ENCODE measurements at regions not wholly inside any gene's neighbourhood (a gene's known extent, or its start where the extent isn't known, plus 50 kb on each side); places are given as distances from the start of the nearest gene placed in this dataset.
"Not testable (repeated sequence)": the region's sequence is repeated elsewhere in the genome, so short reads cannot be mapped to it uniquely, and the experiment has no call there.

- intact Hi-C loops (cut with DNase I): not testable (repeated sequence)
Observed at GRCh38 chr1:143502038-143502437, 469.7 kb downstream of the FAM72C start.

DNA sequence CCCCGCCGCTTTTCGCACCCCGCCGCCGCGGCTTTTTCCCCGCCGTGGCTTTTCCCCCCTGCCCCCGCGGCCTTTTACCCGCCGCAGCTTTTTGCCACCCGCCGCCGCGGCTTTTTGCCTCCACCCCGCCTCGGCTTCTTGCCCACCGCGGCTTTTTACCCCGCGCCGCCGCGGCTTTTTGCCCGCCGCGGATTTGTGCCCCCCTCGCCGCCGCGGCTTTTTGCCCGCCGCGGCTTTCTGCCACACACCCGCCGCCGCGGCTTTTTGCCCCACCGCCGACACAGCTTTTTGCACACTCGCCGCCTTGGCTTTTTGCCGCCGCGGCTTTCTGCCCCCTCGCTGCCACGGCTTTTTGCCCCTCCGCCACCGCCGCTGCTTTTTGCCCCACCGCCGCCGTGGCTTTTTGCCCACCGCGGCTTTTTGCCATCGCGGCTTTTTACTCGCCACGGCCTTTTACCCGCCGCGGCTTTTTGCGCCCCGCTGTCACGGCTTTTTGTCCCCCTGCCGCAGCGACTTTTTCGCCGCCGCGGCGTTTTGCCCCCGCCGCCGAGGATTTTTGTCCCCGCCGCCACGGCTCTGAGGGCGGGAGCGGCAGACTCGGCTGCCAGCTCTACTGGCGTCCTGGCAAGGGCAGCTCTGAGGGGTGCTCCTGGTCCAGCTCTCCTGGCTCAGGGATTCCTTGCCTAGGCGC lies 473.6 kb downstream of the FAM72C start:
- intact Hi-C loops (cut with DNase I): not testable (repeated sequence)
- DNase-seq: peak in 5 of 42 donors; percentile 6 to 31 (median 24)

More at GRCh38 chr1:143502038-143502437, 469.7 kb downstream of the FAM72C start:
- not testable (repeated sequence) for DNase-seq

- DNase-seq: peak in 3 of 42 donors; percentile 9 to 28 (median 16)
- intact Hi-C loops (cut with DNase I): no loop called here
Observed at GRCh38 chr1:143497374-143497747, 474.4 kb downstream of the FAM72C start.

DNA sequence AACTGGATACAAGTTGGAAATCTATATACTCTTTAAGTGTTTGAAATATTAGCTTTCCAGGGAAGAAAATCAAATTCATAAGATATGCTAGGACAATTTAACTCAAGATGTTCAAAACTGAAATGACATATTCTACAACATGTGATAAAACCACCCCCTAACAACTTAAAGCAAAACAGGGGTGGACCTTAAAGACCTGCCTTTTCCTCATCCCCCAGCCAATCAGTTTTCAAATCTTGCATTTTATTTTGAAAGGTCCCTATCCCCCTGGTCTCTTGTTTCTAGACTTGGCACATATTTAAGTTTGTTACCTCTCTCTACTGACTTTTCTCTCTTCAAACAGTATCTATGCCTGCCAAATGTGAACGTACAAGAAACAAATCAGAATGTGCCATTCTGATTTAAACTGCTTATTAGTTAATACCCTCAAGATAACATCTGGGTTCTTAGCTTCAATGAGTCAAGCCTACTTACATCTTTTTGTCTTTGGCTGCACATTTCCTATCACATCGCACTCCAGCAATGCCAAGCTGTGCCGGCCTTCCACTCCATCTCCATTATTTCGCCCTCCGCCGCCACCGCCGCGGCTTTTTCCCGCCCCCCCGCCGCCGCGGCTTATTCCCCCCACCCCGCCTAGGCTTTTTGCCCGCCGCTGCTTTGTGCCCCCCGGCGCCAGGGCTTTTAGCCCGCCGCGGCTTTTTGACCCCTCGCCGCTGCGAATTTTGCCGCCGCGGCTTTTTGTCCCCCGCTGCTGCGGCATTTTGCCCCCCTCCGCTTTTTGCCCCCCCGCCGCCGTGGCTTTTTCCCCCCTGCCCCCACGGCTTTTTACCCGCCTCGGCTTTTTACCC lies 475.0 kb downstream of the FAM72C start:
- intact Hi-C loops (cut with DNase I): not testable (repeated sequence)
- DNase-seq: peak in 1 of 42 donors; percentile 35

All from head of caudate nucleus (tissue), 42 donors.